GM12892 (cell line): ENCODE measurements at regions not wholly inside any gene's neighbourhood (a gene's known extent, or its start where the extent isn't known, plus 50 kb on each side); places are given as distances from the start of the nearest gene placed in this dataset.

Experiments
- POLR2A ChIP-seq: IDR thresholded peaks from 2 replicates; pipeline ENCODE4 v1.6.1; 2011; ENCODE audit warnings: low read depth, low read length, control low read depth
- POLR2AphosphoS5 ChIP-seq: IDR thresholded peaks from 2 replicates; pipeline ENCODE4 v1.6.1; 2011; ENCODE audit warnings: low read depth, low read length, control low read depth
- TAF1 ChIP-seq: IDR thresholded peaks from 2 replicates; pipeline ENCODE4 v1.6.1; 2011; ENCODE audit warnings: low read depth, mild to moderate bottlenecking, control low read depth, low read length, borderline replicate concordance

- TF ChIP-seq POLR2AphosphoS5 (no peak), POLR2A (no peak), TAF1 (no peak)
These were observed 189.9 kb upstream of the PDE1C start for GRCh38 chr7:32259931-32260596.
